H9 (cell line): ENCODE measurements at regions not wholly inside any gene's neighbourhood (a gene's known extent, or its start where the extent isn't known, plus 50 kb on each side); places are given as distances from the start of the nearest gene placed in this dataset.

Experiments used
- DNase-seq: peaks from one replicate; pipeline ENCODE4 v3.0.0-alpha.2; 2017
- H2AFZ ChIP-seq: one replicate; pipeline ENCODE4 v1.6.1; 2013; ENCODE audit warnings: mild to moderate bottlenecking, low read length, control low read depth, moderate library complexity
- H2AK5ac ChIP-seq: 2 replicates; pipeline ENCODE4 v1.6.1; 2013; ENCODE audit warnings: low read length, control low read depth, mixed read lengths; ENCODE audit not compliant: insufficient read length
- H2BK120ac ChIP-seq: one replicate; pipeline ENCODE4 v1.6.1; 2013; ENCODE audit warnings: low read depth, mild to moderate bottlenecking, low read length, control low read depth, inconsistent platforms; ENCODE audit not compliant: poor library complexity, severe bottlenecking
- H2BK12ac ChIP-seq: 2 replicates; pipeline ENCODE4 v1.6.1; 2013; ENCODE audit warnings: low read length, control low read depth, mixed read lengths, low read depth; ENCODE audit not compliant: insufficient read length
- H2BK15ac ChIP-seq: 2 replicates; pipeline ENCODE4 v1.6.1; 2013; ENCODE audit warnings: low read depth, low read length, control low read depth
- H2BK20ac ChIP-seq: one replicate; pipeline ENCODE4 v1.6.1; 2013; ENCODE audit warnings: low read depth, mild to moderate bottlenecking, low read length, control low read depth, inconsistent platforms; ENCODE audit not compliant: poor library complexity, severe bottlenecking
- H2BK5ac ChIP-seq: 2 replicates; pipeline ENCODE4 v1.6.1; 2013; ENCODE audit warnings: low read length, control low read depth, mixed read lengths; ENCODE audit not compliant: insufficient read length
- H3K14ac ChIP-seq: 2 replicates; pipeline ENCODE4 v1.6.1; 2013; ENCODE audit warnings: low read length, control low read depth; ENCODE audit not compliant: insufficient read depth
- H3K18ac ChIP-seq: 2 replicates; pipeline ENCODE4 v1.6.1; 2013; ENCODE audit warnings: low read depth, mild to moderate bottlenecking, mixed read lengths, low read length, control low read depth; ENCODE audit not compliant: insufficient read length
- H3K23ac ChIP-seq: 2 replicates; pipeline ENCODE4 v1.6.1; 2013; ENCODE audit warnings: low read length, control low read depth, mixed read lengths, low read depth; ENCODE audit not compliant: insufficient read length
- H3K23me2 ChIP-seq: 2 replicates; pipeline ENCODE4 v1.6.1; 2013; ENCODE audit warnings: low read depth, mild to moderate bottlenecking, mixed read lengths, low read length, control low read depth; ENCODE audit not compliant: insufficient read length, poor library complexity, severe bottlenecking
- H3K27ac ChIP-seq: 2 replicates; pipeline ENCODE4 v1.5.1; 2013; ENCODE audit warnings: low read length, control low read depth, mixed read lengths, low read depth; ENCODE audit not compliant: insufficient read length
- H3K27me3 ChIP-seq: 2 replicates; pipeline ENCODE4 v1.6.1; 2013; ENCODE audit warnings: low read length, control low read depth, inconsistent platforms; ENCODE audit not compliant: insufficient read depth
- H3K4ac ChIP-seq: 2 replicates; pipeline ENCODE4 v1.6.1; 2013; ENCODE audit warnings: low read depth, mild to moderate bottlenecking, control low read depth, inconsistent platforms, low read length, moderate library complexity
- H3K4me1 ChIP-seq: 2 replicates; pipeline ENCODE4 v1.6.1; 2013; ENCODE audit warnings: low read length, control low read depth, inconsistent platforms; ENCODE audit not compliant: insufficient read depth
- H3K4me2 ChIP-seq: 2 replicates; pipeline ENCODE4 v1.6.1; 2013; ENCODE audit warnings: low read length, control low read depth, mixed read lengths; ENCODE audit not compliant: insufficient read length, insufficient read depth
- H3K56ac ChIP-seq: 2 replicates; pipeline ENCODE4 v1.6.1; 2013; ENCODE audit warnings: low read depth, mild to moderate bottlenecking, mixed read lengths, low read length, control low read depth; ENCODE audit not compliant: insufficient read length
- H3K79me1 ChIP-seq: 2 replicates; pipeline ENCODE4 v1.6.1; 2013; ENCODE audit warnings: low read depth, mild to moderate bottlenecking, moderate library complexity, low read length, control low read depth, inconsistent platforms; ENCODE audit not compliant: insufficient read depth, poor library complexity, severe bottlenecking
- H3K79me2 ChIP-seq: 2 replicates; pipeline ENCODE4 v1.6.1; 2013; ENCODE audit warnings: low read length, control low read depth, inconsistent platforms; ENCODE audit not compliant: insufficient read depth
- H3K9ac ChIP-seq: 2 replicates; pipeline ENCODE4 v1.6.1; 2013; ENCODE audit warnings: low read length, control low read depth, mixed read lengths; ENCODE audit not compliant: insufficient read length; ENCODE audit errors: extremely low read depth
- H3K9me3 ChIP-seq: one replicate; pipeline ENCODE4 v1.6.1; 2013; ENCODE audit warnings: low read depth, low read length, inconsistent platforms; ENCODE audit not compliant: control insufficient read depth
- H3T11ph ChIP-seq: one replicate; pipeline ENCODE4 v1.6.1; 2013; ENCODE audit warnings: mild to moderate bottlenecking, low read length, control low read depth, inconsistent platforms
- H4K20me1 ChIP-seq: one replicate; pipeline ENCODE4 v1.6.1; 2013; ENCODE audit not compliant: control insufficient read depth, insufficient read length, insufficient read depth
- H4K5ac ChIP-seq: 2 replicates; pipeline ENCODE4 v1.6.1; 2013; ENCODE audit warnings: low read depth, mild to moderate bottlenecking, mixed read lengths, low read length, control low read depth; ENCODE audit not compliant: insufficient read length
- H4K8ac ChIP-seq: replicated peaks from 2 replicates; pipeline ENCODE4 v1.6.1; 2013; ENCODE audit warnings: low read length, control low read depth, mixed read lengths, low read depth; ENCODE audit not compliant: insufficient read length
- H4K91ac ChIP-seq: 2 replicates; pipeline ENCODE4 v1.6.1; 2013; ENCODE audit warnings: low read depth, mild to moderate bottlenecking, moderate library complexity, mixed read lengths, low read length, control low read depth; ENCODE audit not compliant: insufficient read length
- H3K27ac Mint-ChIP-seq, 3 experiments: 2 replicates in 2 of 3; 3 replicates in 1 of 3; pipeline ENCODE4 v1.8.0; 2020 to 2021; ENCODE audit warnings: mixed read lengths in 3 of 3, mild to moderate bottlenecking in 1 of 3, moderate library complexity in 1 of 3
- H3K27me3 Mint-ChIP-seq: 2 replicates; pipeline ENCODE4 v1.8.0; 2021; ENCODE audit warnings: low read depth, mild to moderate bottlenecking, moderate library complexity, mixed read lengths
- H3K36me3 Mint-ChIP-seq, 3 experiments: 2 replicates in 2 of 3; 3 replicates in 1 of 3; pipeline ENCODE4 v1.8.0; 2020 to 2021; ENCODE audit warnings: low read depth in 3 of 3, mixed read lengths in 3 of 3; ENCODE audit not compliant: insufficient read depth in 1 of 3
- H3K4me1 Mint-ChIP-seq, 2 experiments: 2 replicates each; pipeline ENCODE4 v1.8.0; 2020; ENCODE audit warnings: mixed read lengths in 2 of 2
- H3K4me3 Mint-ChIP-seq, 2 experiments: 2 replicates in 1 of 2; 3 replicates in 1 of 2; pipeline ENCODE4 v1.8.0; 2020 to 2021; ENCODE audit warnings: mild to moderate bottlenecking in 2 of 2, mixed read lengths in 2 of 2, moderate library complexity in 1 of 2
- H3K9me3 Mint-ChIP-seq, 2 experiments: 2 replicates in 1 of 2; 3 replicates in 1 of 2; pipeline ENCODE4 v1.8.0; 2020; ENCODE audit warnings: mild to moderate bottlenecking in 2 of 2, mixed read lengths in 2 of 2, moderate library complexity in 1 of 2
- CTCF ChIP-seq: fragments of 200-600 bp; sonication (generic); conservative IDR thresholded peaks from 3 replicates; pipeline ENCODE4 v1.8.0; 2021; ENCODE audit warnings: antibody characterized with exemption, mild to moderate bottlenecking
- WGBS: extraction: QIAGEN DNeasy Blood & Tissue Kit; methylation state at CpG from one replicate; pipeline ENCODE4 v1.1.7; 2013; ENCODE audit warnings: missing lambda C conversion rate, low lambda C conversion rate, mixed read lengths; ENCODE audit not compliant: insufficient read length; ENCODE audit errors: extremely low coverage; 5-methylcytosine and 5-hydroxymethylcytosine counted together

GRCh38 chr17:54760836-54761235 is 139.8 kb upstream of the TOM1L1 start:
- H3K79me2 ChIP-seq = no peaks in the 10 kb centered on the region
- no peak overlapping the region for H3K18ac ChIP-seq
- Mint-ChIP-seq H3K36me3 (no peaks in the 10 kb centered on the region; a peak in 2 of 7 replicates), H3K27ac (no peak overlapping the region), H3K27me3 (no peaks in the 10 kb centered on the region), H3K4me3 (no peak overlapping the region), H3K4me1 (no peaks in the 10 kb centered on the region), H3K9me3 (0 out of 5 replicates have a peak, but pooled peaks cover 0 to 3% of the 10 kb centered on the region in 2 experiments)
- no peak for TF ChIP-seq CTCF
- no peak overlapping the region for H3K4me2 ChIP-seq
- no peak overlapping the region for H3K56ac ChIP-seq
- WGBS = no CpG with 5 or more reads among the region's 3 CpGs
- no peak overlapping the region for H2BK120ac ChIP-seq
- no peak overlapping the region for H3K9ac ChIP-seq
- H2BK5ac ChIP-seq = no peak overlapping the region
- H2BK12ac ChIP-seq = no peak overlapping the region
- no peak overlapping the region for H3T11ph ChIP-seq
- no peak overlapping the region for H4K5ac ChIP-seq
- no peaks in the 10 kb centered on the region for H4K20me1 ChIP-seq
- no peaks in the 10 kb centered on the region for H3K23me2 ChIP-seq
- H4K91ac ChIP-seq = no peak overlapping the region
- no peak overlapping the region for H2BK20ac ChIP-seq
- no peaks in the 10 kb centered on the region for H3K27me3 ChIP-seq
- H2AK5ac ChIP-seq = no peak overlapping the region
- no peak for DNase-seq
- no peaks in the 10 kb centered on the region for H3K4me1 ChIP-seq
- no peak overlapping the region for H2AFZ ChIP-seq
- no peak overlapping the region for H3K14ac ChIP-seq
- H4K8ac ChIP-seq = no peak overlapping the region
- no peak overlapping the region for H3K4ac ChIP-seq
- no peaks in the 10 kb centered on the region for H3K79me1 ChIP-seq
- H3K27ac ChIP-seq = no peak overlapping the region
- H3K23ac ChIP-seq = no peak overlapping the region
- no peaks in the 10 kb centered on the region for H3K9me3 ChIP-seq
- H2BK15ac ChIP-seq = no peak overlapping the region
